Mucosa of descending colon (tissue), 3 donors: ENCODE measurements at regions not wholly inside any gene's neighbourhood (a gene's known extent, or its start where the extent isn't known, plus 50 kb on each side); places are given as distances from the start of the nearest gene placed in this dataset.

Source experiments
- ATAC-seq: fragments of 200-7000 bp; cut with Tn5 transposase; one replicate; pipeline ENCODE4 v1.9.1; 2020; ENCODE audit warnings: mild to moderate bottlenecking, moderate library complexity
- DNase-seq, 3 donors: peaks; one replicate each; pipeline ENCODE4 v3.0.0-alpha.2; 2020
- H3K36me3 ChIP-seq: fragments of 200-600 bp; one replicate; pipeline ENCODE4 v1.8.0; 2021; ENCODE audit warnings: low read depth, mild to moderate bottlenecking
- H3K4me1 ChIP-seq: fragments of 200-600 bp; one replicate; pipeline ENCODE4 v1.8.0; 2021; ENCODE audit warnings: low read depth, mild to moderate bottlenecking
- H3K4me3 ChIP-seq: fragments of 200-600 bp; one replicate; pipeline ENCODE4 v1.8.0; 2021; ENCODE audit warnings: mild to moderate bottlenecking
- H3K9me3 ChIP-seq: fragments of 200-600 bp; one replicate; pipeline ENCODE4 v1.8.0; 2021; ENCODE audit warnings: mild to moderate bottlenecking
- CTCF ChIP-seq: fragments of 200-600 bp; IDR thresholded peaks from one replicate; pipeline ENCODE4 v1.8.0; 2022; ENCODE audit warnings: antibody characterized with exemption, mild to moderate bottlenecking
- intact Hi-C, 2 donors: fragments of 100-400 bp; cut with DNase I in 1 of 2; cut with micrococcal nuclease in 1 of 2; formaldehyde crosslinking; loops; one replicate each; pipeline versions ENCODE4 v1.11.0 to v1.11.1; 2022; cut with DNase I, micrococcal nuclease
- donor health status: DM: no; HTN: no; CAD: no; lungs with moderate emphysema.
- donor health status: DM: no; HTN: no; CAD: no.
- donor health status: DM: no; HTN: yes; CAD: no.

DNA sequence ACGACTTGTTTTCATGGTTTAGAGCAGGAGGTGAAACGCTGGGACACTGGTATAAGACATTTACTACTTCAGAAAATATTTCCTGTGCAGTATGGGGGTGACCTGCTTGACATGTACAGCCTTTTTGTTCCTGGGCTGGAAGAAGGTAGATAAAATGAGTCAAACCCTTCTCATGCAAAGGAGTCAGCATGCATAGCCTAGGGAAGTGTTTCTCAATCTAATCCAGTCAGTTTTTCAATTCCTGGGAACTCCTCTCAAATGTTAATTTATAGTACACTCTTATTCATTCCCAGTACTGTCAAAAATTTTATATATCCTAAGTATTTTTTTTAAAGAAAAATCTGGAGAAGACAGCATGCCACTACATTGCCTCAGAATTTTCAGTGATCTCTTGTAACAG, 154.7 kb upstream of the GUCY1A2 start:
- Histone ChIP-seq H3K4me1 (no peaks in the 10 kb centered on the region), H3K4me3 (no peak overlapping the region), H3K9me3 (peaks cover 28% of the 10 kb centered on the region), H3K36me3 (no peaks in the 10 kb centered on the region)
- TF ChIP-seq CTCF = no peak
- intact Hi-C loops = no loop called here
- DNase-seq (no peak), ATAC-seq (no peak)

- Histone ChIP-seq H3K4me1 (no peaks in the 10 kb centered on the region), H3K4me3 (no peak overlapping the region), H3K36me3 (no peaks in the 10 kb centered on the region), H3K9me3 (peaks cover 4% of the 10 kb centered on the region)
- ATAC-seq (no peak), DNase-seq (no peak)
- intact Hi-C loops = no loop called here
- TF ChIP-seq CTCF = no peak
These were observed 139.5 kb upstream of the GUCY1A2 start for GRCh38 chr11:107157809-107158187.

GRCh38 chr11:107157146-107157808, 139.0 kb upstream of the GUCY1A2 start:
- no peak for DNase-seq
- intact Hi-C loops = no loop called here
- no peaks in the 10 kb centered on the region for H3K36me3 ChIP-seq

GRCh38 chr11:107151579-107151978, 133.3 kb upstream of the GUCY1A2 start:
- no peaks in the 10 kb centered on the region for H3K36me3 ChIP-seq
- TF ChIP-seq CTCF = no peak
- DNase-seq (no peak), ATAC-seq (no peak)
- no peaks in the 10 kb centered on the region for H3K4me1 ChIP-seq
- peaks cover 12% of the 10 kb centered on the region for H3K9me3 ChIP-seq
- intact Hi-C loops = no loop called here
- H3K4me3 ChIP-seq = no peak overlapping the region

More at GRCh38 chr11:107157146-107157808, 139.0 kb upstream of the GUCY1A2 start:
- no peak for TF ChIP-seq CTCF
- no peak overlapping the region for H3K4me3 ChIP-seq
- no peak for ATAC-seq
- peaks cover 4% of the 10 kb centered on the region for H3K9me3 ChIP-seq
- H3K4me1 ChIP-seq = no peaks in the 10 kb centered on the region

DNA sequence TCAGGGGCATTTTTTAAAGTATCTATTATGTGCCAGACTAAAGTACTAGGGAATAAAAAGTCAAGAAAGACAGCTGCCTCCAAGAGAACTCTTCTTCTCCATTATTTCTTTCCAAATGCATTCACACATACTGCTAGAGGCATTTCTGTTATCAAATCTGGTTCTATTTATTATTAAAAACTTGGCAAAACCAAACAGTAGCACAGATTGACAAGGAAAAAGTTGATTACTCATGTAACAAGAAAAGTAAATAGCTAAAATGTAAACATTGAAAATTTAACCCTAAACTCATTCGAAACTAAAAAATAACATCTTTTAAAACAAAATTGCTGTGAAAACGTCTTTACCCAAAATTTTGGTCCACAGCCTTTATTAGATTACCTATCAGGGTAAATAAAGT, 132.9 kb upstream of the GUCY1A2 start:
- no peak for TF ChIP-seq CTCF
- Histone ChIP-seq H3K9me3 (peaks cover 12% of the 10 kb centered on the region), H3K4me3 (no peak overlapping the region), H3K4me1 (no peaks in the 10 kb centered on the region), H3K36me3 (no peaks in the 10 kb centered on the region)
- intact Hi-C loops = no loop called here
- no peak for DNase-seq
- no peak for ATAC-seq

GRCh38 chr11:107140983-107141382, 122.7 kb upstream of the GUCY1A2 start:
- intact Hi-C loops = no loop called here

More at GRCh38 chr11:107140983-107141382, 122.7 kb upstream of the GUCY1A2 start:
- no peaks in the 10 kb centered on the region for H3K4me1 ChIP-seq
- H3K9me3 ChIP-seq = peaks cover 13% of the 10 kb centered on the region
- TF ChIP-seq CTCF = no peak
- H3K4me3 ChIP-seq = no peak overlapping the region
- H3K36me3 ChIP-seq = no peaks in the 10 kb centered on the region
- ATAC-seq (no peak), DNase-seq (no peak)
